HCT116 (cell line): ENCODE measurements at regions not wholly inside any gene's neighbourhood (a gene's known extent, or its start where the extent isn't known, plus 50 kb on each side); places are given as distances from the start of the nearest gene placed in this dataset.
A peak's percentile ranks its signal among the peaks of the same experiment; 100 is the strongest.

Experiments
- ATAC-seq: fragments of 200-7000 bp; cut with Tn5 transposase; 2 replicates; pipeline ENCODE4 v1.9.1; 2020; ENCODE audit warnings: mild to moderate bottlenecking, moderate library complexity
- BruUV-seq: library from RNA; stranded (reverse); fragments of 400-500 nt; replicated peaks from 2 replicates; lab custom pipeline; 2021; lab: Mats Ljungman, UMichigan
- CTCF ChIA-PET: fragments of 300-600 bp; sonication (Branson Sonifier 250); formaldehyde crosslinking; loops from one replicate; lab custom pipeline; 2021; ENCODE audit warnings: antibody characterized with exemption; lab: Charles Lee
- POLR2A ChIA-PET: fragments of 300-600, 350-600 bp; sonication (Branson Sonifier 250); formaldehyde crosslinking; loops from one replicate; lab custom pipeline; 2021; ENCODE audit warnings: antibody characterized with exemption; lab: Charles Lee
- RAD21 ChIA-PET, 2 experiments: fragments of 300-600 bp; sonication (Branson Sonifier 250); formaldehyde crosslinking; loops; one replicate each; lab custom pipeline; 2023; ENCODE audit warnings: low total read pairs in 2 of 2; ENCODE audit not compliant: uncharacterized antibody in 2 of 2, unreplicated experiment in 2 of 2, low non-redundant PET in 1 of 2; lab: Charles Lee
- DNase-seq: peaks from one replicate; pipeline ENCODE4 v3.0.0-alpha.2; 2010; ENCODE audit warnings: low read depth, low spot score
- H2AFZ ChIP-seq: fragments of 200-600 bp; shearing (Covaris generic), sonication (generic); 2 replicates; pipeline ENCODE4 v1.6.1; 2017; ENCODE audit warnings: low read depth, mixed run types, mixed read lengths, antibody characterized with exemption, low read length; ENCODE audit not compliant: poor library complexity, severe bottlenecking
- H3K27ac ChIP-seq: 2 replicates; pipeline ENCODE4 v1.5.1; 2012; ENCODE audit warnings: low read depth, low read length
- H3K27me3 ChIP-seq: fragments of 200-600 bp; sonication (generic); 2 replicates; pipeline ENCODE4 v1.6.1; 2016; ENCODE audit warnings: mixed run types, low read length, mixed read lengths; ENCODE audit not compliant: insufficient read depth
- H3K36me3 ChIP-seq, 2 experiments: fragments of 200-500 bp in 1 of 2; fragments of 200-600 bp in 1 of 2; sonication (Bioruptor generic) in 1 of 2; sonication (generic) in 1 of 2; 2 replicates each; pipeline versions ENCODE4 v1.5.1 to v1.6.1; 2014 to 2016; ENCODE audit warnings: low read length in 2 of 2, inconsistent platforms in 1 of 2, mixed read lengths in 1 of 2, mixed run types in 1 of 2; ENCODE audit not compliant: insufficient read depth in 2 of 2, control insufficient read depth in 1 of 2
- H3K4me1 ChIP-seq, 2 experiments: fragments of 200-600 bp in 1 of 2; sonication (generic) in 1 of 2; 2 replicates each; pipeline versions ENCODE4 v1.5.1 to v1.6.1; 2012 to 2017; ENCODE audit warnings: low read length in 2 of 2, inconsistent platforms in 1 of 2, mild to moderate bottlenecking in 1 of 2, mixed read lengths in 1 of 2, mixed run types in 1 of 2, moderate library complexity in 1 of 2; ENCODE audit not compliant: insufficient read depth in 2 of 2, control insufficient read depth in 1 of 2
- H3K4me2 ChIP-seq: fragments of 200-600 bp; sonication (generic); 2 replicates; pipeline ENCODE4 v1.6.1; 2017; ENCODE audit warnings: mixed run types, low read length, mixed read lengths
- H3K4me3 ChIP-seq, 2 experiments: fragments of 200-600 bp in 1 of 2; sonication (generic) in 1 of 2; replicated peaks in 1 of 2; 2 replicates each; pipeline ENCODE4 v1.5.1; 2011 to 2016; ENCODE audit warnings: low read length in 2 of 2, control low read depth in 1 of 2, low read depth in 1 of 2, mild to moderate bottlenecking in 1 of 2, mixed read lengths in 1 of 2, mixed run types in 1 of 2
- H3K79me2 ChIP-seq: fragments of 200-600 bp; sonication (generic); 2 replicates; pipeline ENCODE4 v1.6.1; 2017; ENCODE audit warnings: mild to moderate bottlenecking, mixed run types, low read length, moderate library complexity, mixed read lengths; ENCODE audit not compliant: insufficient read depth
- H3K9ac ChIP-seq: fragments of 200-600 bp; sonication (generic); 2 replicates; pipeline ENCODE4 v1.6.1; 2016; ENCODE audit warnings: low read length, mixed read lengths
- H3K9me2 ChIP-seq: fragments of 200-600 bp; sonication (generic), shearing (Covaris generic); 2 replicates; pipeline ENCODE4 v1.6.1; 2017; ENCODE audit warnings: mixed run types, mild to moderate bottlenecking, moderate library complexity; ENCODE audit not compliant: insufficient read depth
- H3K9me3 ChIP-seq, 2 experiments: fragments of 200-500 bp in 1 of 2; fragments of 200-600 bp in 1 of 2; sonication (Bioruptor generic) in 1 of 2; sonication (generic) in 1 of 2; 2 replicates each; pipeline ENCODE4 v1.6.1; 2014 to 2017; ENCODE audit warnings: low read length in 2 of 2, mixed read lengths in 2 of 2, inconsistent platforms in 1 of 2, low read depth in 1 of 2, mild to moderate bottlenecking in 1 of 2, mixed run types in 1 of 2, moderate library complexity in 1 of 2; ENCODE audit not compliant: control insufficient read depth in 1 of 2, insufficient read depth in 1 of 2
- H4K20me1 ChIP-seq: fragments of 200-600 bp; sonication (generic), shearing (Covaris generic); 2 replicates; pipeline ENCODE4 v1.6.1; 2017; ENCODE audit warnings: mixed run types, mild to moderate bottlenecking, moderate library complexity; ENCODE audit not compliant: insufficient read depth
- ATF3 ChIP-seq: IDR thresholded peaks from 2 replicates; pipeline ENCODE4 v1.6.1; 2012
- CBX3 ChIP-seq: IDR thresholded peaks from 2 replicates; pipeline ENCODE4 v1.6.1; 2012; ENCODE audit warnings: low read depth
- CEBPB ChIP-seq: IDR thresholded peaks from 2 replicates; pipeline ENCODE4 v1.6.1; 2012; ENCODE audit warnings: low read depth
- CTCF ChIP-seq, 3 experiments: fragments of 200-600 bp in 1 of 3; sonication (generic) in 1 of 3; IDR thresholded peaks in 2 of 3; conservative IDR thresholded peaks in 1 of 3; 2 replicates each; pipeline ENCODE4 v1.5.1; 2012 to 2017; ENCODE audit warnings: low read depth in 2 of 3, low read length in 2 of 3, antibody characterized with exemption in 1 of 3, borderline replicate concordance in 1 of 3, control low read depth in 1 of 3, mild to moderate bottlenecking in 1 of 3, mixed read lengths in 1 of 3, mixed run types in 1 of 3, moderate library complexity in 1 of 3; ENCODE audit not compliant: insufficient read depth in 1 of 3
- EGR1 ChIP-seq: IDR thresholded peaks from 2 replicates; pipeline ENCODE4 v1.6.1; 2012; ENCODE audit warnings: low read depth
- ELF1 ChIP-seq: IDR thresholded peaks from 2 replicates; pipeline ENCODE4 v1.6.1; 2012; ENCODE audit warnings: low read depth, borderline replicate concordance
- EZH2 ChIP-seq: fragments of 200-600 bp; sonication (generic); IDR thresholded peaks from 2 replicates; pipeline ENCODE4 v1.6.1; 2017; ENCODE audit warnings: antibody characterized with exemption, mixed run types
- EZH2phosphoT487 ChIP-seq: fragments of 200-600 bp; IDR thresholded peaks from 2 replicates; pipeline ENCODE4 v1.6.1; 2018; ENCODE audit warnings: antibody characterized with exemption, borderline replicate concordance
- FOSL1 ChIP-seq: IDR thresholded peaks from 2 replicates; pipeline ENCODE4 v1.6.1; 2012; ENCODE audit warnings: low read depth
- JUND ChIP-seq: IDR thresholded peaks from 2 replicates; pipeline ENCODE4 v1.6.1; 2012
- MAX ChIP-seq: IDR thresholded peaks from 2 replicates; pipeline ENCODE4 v1.6.1; 2012
- POLR2A ChIP-seq: IDR thresholded peaks from 2 replicates; pipeline ENCODE4 v1.7.0; 2011; ENCODE audit warnings: borderline replicate concordance; ENCODE audit not compliant: insufficient read depth, insufficient read length; ENCODE audit errors: extremely low read depth
- POLR2AphosphoS5 ChIP-seq: IDR thresholded peaks from 2 replicates; pipeline ENCODE4 v1.6.1; 2011; ENCODE audit warnings: mild to moderate bottlenecking, low read depth, low read length, moderate library complexity
- RAD21 ChIP-seq: IDR thresholded peaks from 2 replicates; pipeline ENCODE4 v1.6.1; 2012; ENCODE audit warnings: low read depth, mild to moderate bottlenecking
- REST ChIP-seq: IDR thresholded peaks from 2 replicates; pipeline ENCODE4 v1.6.1; 2012; ENCODE audit warnings: low read depth
- SIN3A ChIP-seq: IDR thresholded peaks from 2 replicates; pipeline ENCODE4 v1.6.1; 2012; ENCODE audit warnings: low read depth
- SP1 ChIP-seq: IDR thresholded peaks from 2 replicates; pipeline ENCODE4 v1.6.1; 2012; ENCODE audit warnings: low read depth
- SRF ChIP-seq: IDR thresholded peaks from 2 replicates; pipeline ENCODE4 v1.6.1; 2012; ENCODE audit warnings: low read depth
- YY1 ChIP-seq: IDR thresholded peaks from 2 replicates; pipeline ENCODE4 v1.6.1; 2011; ENCODE audit warnings: low read length, low read depth, moderate library complexity, mild to moderate bottlenecking; ENCODE audit not compliant: insufficient replicate concordance; ENCODE audit errors: extremely low read depth
- ZBTB33 ChIP-seq: IDR thresholded peaks from 2 replicates; pipeline ENCODE4 v1.6.1; 2011; ENCODE audit warnings: mild to moderate bottlenecking, low read length, moderate library complexity; ENCODE audit not compliant: insufficient replicate concordance; ENCODE audit errors: extremely low read depth
- ZFX ChIP-seq: fragments of 450-650 bp; IDR thresholded peaks from 2 replicates; pipeline ENCODE4 v1.6.1; 2017
- ZNF274 ChIP-seq: fragments of 200-500 bp; sonication (Bioruptor generic); IDR thresholded peaks from 2 replicates; pipeline ENCODE4 v1.6.1; 2014; ENCODE audit warnings: mild to moderate bottlenecking, low read depth, low read length, inconsistent platforms
- intact Hi-C: fragments of 100-400 bp; cut with micrococcal nuclease; formaldehyde crosslinking; loops from 2 replicates; pipeline ENCODE4 v1.10.0; 2022

- no peaks in the 10 kb centered on the region for H3K27me3 ChIP-seq
- H3K36me3 ChIP-seq, result no peaks in the 10 kb centered on the region
- BruUV-seq, result no TSS peak
- peak overlapping the region; percentile 66 for H3K4me2 ChIP-seq
- H2AFZ ChIP-seq, result peak overlapping the region; percentile 69
- H3K9me2 ChIP-seq, result no peaks in the 10 kb centered on the region
- intact Hi-C loops, result no loop called here
- no peak overlapping the region for H3K27ac ChIP-seq
- ATAC-seq (peak; percentile 69), DNase-seq (peak; percentile 83)
- ChIA-PET POLR2A (no interaction called here), CTCF (no interaction called here), RAD21 (no interaction called here)
- H4K20me1 ChIP-seq, result no peaks in the 10 kb centered on the region
- peak overlapping the region; percentile 34; the same call in 1 of the 2 replicates for H3K9ac ChIP-seq
- H3K4me3 ChIP-seq, result peak overlapping the region in 1 of 2 experiments; percentile 10; a peak in 1 of 4 replicates
- no peaks in the 10 kb centered on the region for H3K79me2 ChIP-seq
- no peaks in the 10 kb centered on the region for H3K9me3 ChIP-seq
- H3K4me1 ChIP-seq, result peaks cover 26 to 65% of the 10 kb centered on the region in 2 experiments
- TF ChIP-seq CEBPB (no peak), REST (no peak), RAD21 (no peak), ELF1 (peak; percentile 74), ZNF274 (no peak), CTCF (IDR thresholded peaks at IDR 0.05 in 2 of 3, conservative IDR thresholded peaks at IDR 0.05 in 1 of 3; ENCODE audit: borderline replicate concordance in 1 of 3, insufficient read depth in 1 of 3, low read depth in 2 of 3, low read length in 2 of 3) (no peak), SP1 (peak; percentile 69), EZH2 (no peak), SRF (no peak), YY1 (no peak), ZFX (no peak), ATF3 (no peak), JUND (peak; percentile 74), EZH2phosphoT487 (no peak), SIN3A (peak; percentile 78), POLR2AphosphoS5 (peak; percentile 51; the same call in 1 of the 2 replicates), FOSL1 (peak; percentile 78), EGR1 (peak; percentile 42; the same call in 1 of the 2 replicates), CBX3 (peak; percentile 72; the same call in 1 of the 2 replicates), MAX (no peak), ZBTB33 (no peak), POLR2A (no peak)
These were observed 319.1 kb downstream of the GPAT3 start for GRCh38 chr4:83855044-83855443.
